Panc1 (cell line): ENCODE measurements at regions not wholly inside any gene's neighbourhood (a gene's known extent, or its start where the extent isn't known, plus 50 kb on each side); places are given as distances from the start of the nearest gene placed in this dataset.

Source experiments
- ATAC-seq: fragments of 200-7000 bp; cut with Tn5 transposase; 2 replicates; pipeline ENCODE4 v1.9.1; 2020; ENCODE audit warnings: mild to moderate bottlenecking, moderate library complexity
- BruUV-seq: library from RNA; stranded (reverse); fragments of 400-500 nt; replicated peaks from 2 replicates; lab custom pipeline; 2021; lab: Mats Ljungman, UMichigan
- CTCF ChIA-PET: fragments of 300-600 bp; sonication (Branson Sonifier 250); formaldehyde crosslinking; loops from one replicate; lab custom pipeline; 2022; ENCODE audit warnings: antibody characterized with exemption; lab: Charles Lee
- POLR2A ChIA-PET: fragments of 300-600 bp; sonication (Branson Sonifier 250); formaldehyde crosslinking; loops from one replicate; lab custom pipeline; 2022; ENCODE audit warnings: antibody characterized with exemption; lab: Charles Lee
- DNase-seq: peaks from one replicate; pipeline ENCODE4 v3.0.0-alpha.2; 2010; ENCODE audit warnings: low read depth, low spot score
- H3K27ac ChIP-seq: 2 replicates; pipeline ENCODE4 v1.5.1; 2011; ENCODE audit warnings: mild to moderate bottlenecking, low read length, inconsistent platforms
- H3K27me3 ChIP-seq: fragments of 200-500 bp; sonication (Bioruptor generic); 2 replicates; pipeline ENCODE4 v1.6.0; 2014; ENCODE audit warnings: low read length, inconsistent platforms; ENCODE audit not compliant: control insufficient read depth, insufficient read depth
- H3K36me3 ChIP-seq: fragments of 200-500 bp; sonication (Bioruptor generic); 2 replicates; pipeline ENCODE4 v1.5.1; 2014; ENCODE audit warnings: inconsistent platforms, mild to moderate bottlenecking, low read length, moderate library complexity; ENCODE audit not compliant: control insufficient read depth, insufficient read depth
- H3K4me1 ChIP-seq: 2 replicates; pipeline ENCODE4 v1.5.1; 2011; ENCODE audit warnings: inconsistent platforms, mild to moderate bottlenecking, low read length, moderate library complexity; ENCODE audit not compliant: control insufficient read depth, insufficient read depth
- H3K4me3 ChIP-seq, 2 experiments: 2 replicates each; pipeline ENCODE4 v1.5.1; 2011 to 2012; ENCODE audit warnings: low read depth in 2 of 2, low read length in 2 of 2, mild to moderate bottlenecking in 2 of 2, inconsistent platforms in 1 of 2, moderate library complexity in 1 of 2
- H3K9me3 ChIP-seq: fragments of 200-500 bp; sonication (Bioruptor generic); 2 replicates; pipeline ENCODE4 v1.5.1; 2014; ENCODE audit warnings: low read depth, mild to moderate bottlenecking, inconsistent platforms, low read length, moderate library complexity; ENCODE audit not compliant: control insufficient read depth, insufficient read depth
- POLR2AphosphoS5 ChIP-seq: IDR thresholded peaks from 2 replicates; pipeline ENCODE4 v1.6.1; 2012; ENCODE audit warnings: mild to moderate bottlenecking, low read depth, low read length, moderate library complexity
- SIN3A ChIP-seq: IDR thresholded peaks from 2 replicates; pipeline ENCODE4 v1.6.1; 2012; ENCODE audit warnings: low read depth, mild to moderate bottlenecking, low read length, moderate library complexity, borderline replicate concordance; ENCODE audit not compliant: insufficient read depth
- TCF7L2 ChIP-seq: IDR thresholded peaks from 2 replicates; pipeline ENCODE4 v1.6.1; 2011; ENCODE audit warnings: mild to moderate bottlenecking, low read depth, low read length, inconsistent platforms
- in situ Hi-C: cut with HindIII; loops from 2 replicates; pipeline ENCODE4 v1.10.0; 2016; ENCODE audit warnings: low sequenced_read_pairs, low pct_unique_long_range_greater_than_20kb
- intact Hi-C: fragments of 100-400 bp; cut with micrococcal nuclease; formaldehyde crosslinking; loops from one replicate; pipeline ENCODE4 v1.10.0; 2022; ENCODE audit not compliant: unreplicated experiment
- TF ChIP-seq, protein P1 (sequence below), 2 experiments: IDR thresholded peaks; 2 replicates each; pipeline ENCODE4 v1.6.1; 2011 to 2012; ENCODE audit warnings: low read depth in 2 of 2, control low read depth in 1 of 2, low read length in 1 of 2, mild to moderate bottlenecking in 1 of 2, moderate library complexity in 1 of 2; ENCODE audit not compliant: insufficient read depth in 1 of 2
- TF ChIP-seq, protein P2 (sequence below): fragments of 450-650 bp; IDR thresholded peaks from 2 replicates; pipeline ENCODE4 v1.5.1; 2017; ENCODE audit warnings: mild to moderate bottlenecking

DNA sequence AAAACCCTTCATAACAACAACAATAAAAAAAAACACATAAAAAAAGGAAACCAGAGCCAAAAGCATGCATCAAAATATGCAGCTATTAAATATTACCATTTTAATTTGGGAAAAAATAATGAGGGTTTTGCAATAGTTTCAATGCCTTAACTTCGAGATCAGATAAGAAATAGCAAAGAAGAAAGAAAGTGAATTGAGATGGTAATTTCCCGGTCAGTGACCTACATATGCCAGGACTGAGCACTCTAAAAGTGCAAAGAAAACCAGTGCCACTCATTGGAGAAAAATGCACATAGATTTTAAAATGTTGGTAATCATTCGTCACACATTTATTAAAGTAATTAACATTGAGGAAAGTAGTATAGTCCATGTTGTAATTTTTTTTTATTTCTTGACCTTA lies 944.2 kb downstream of the EFNB2 start:
- ChIA-PET POLR2A (interaction anchor here (0.5 kb wide), 1 partner anchor 753 kb away, joined by 3 read pairs; no protein-coding TSS in a partner anchor), CTCF (no interaction called here)
- TF ChIP-seq SIN3A (no peak), POLR2AphosphoS5 (no peak), TCF7L2 (no peak)
- TF ChIP-seq, protein P1, sequence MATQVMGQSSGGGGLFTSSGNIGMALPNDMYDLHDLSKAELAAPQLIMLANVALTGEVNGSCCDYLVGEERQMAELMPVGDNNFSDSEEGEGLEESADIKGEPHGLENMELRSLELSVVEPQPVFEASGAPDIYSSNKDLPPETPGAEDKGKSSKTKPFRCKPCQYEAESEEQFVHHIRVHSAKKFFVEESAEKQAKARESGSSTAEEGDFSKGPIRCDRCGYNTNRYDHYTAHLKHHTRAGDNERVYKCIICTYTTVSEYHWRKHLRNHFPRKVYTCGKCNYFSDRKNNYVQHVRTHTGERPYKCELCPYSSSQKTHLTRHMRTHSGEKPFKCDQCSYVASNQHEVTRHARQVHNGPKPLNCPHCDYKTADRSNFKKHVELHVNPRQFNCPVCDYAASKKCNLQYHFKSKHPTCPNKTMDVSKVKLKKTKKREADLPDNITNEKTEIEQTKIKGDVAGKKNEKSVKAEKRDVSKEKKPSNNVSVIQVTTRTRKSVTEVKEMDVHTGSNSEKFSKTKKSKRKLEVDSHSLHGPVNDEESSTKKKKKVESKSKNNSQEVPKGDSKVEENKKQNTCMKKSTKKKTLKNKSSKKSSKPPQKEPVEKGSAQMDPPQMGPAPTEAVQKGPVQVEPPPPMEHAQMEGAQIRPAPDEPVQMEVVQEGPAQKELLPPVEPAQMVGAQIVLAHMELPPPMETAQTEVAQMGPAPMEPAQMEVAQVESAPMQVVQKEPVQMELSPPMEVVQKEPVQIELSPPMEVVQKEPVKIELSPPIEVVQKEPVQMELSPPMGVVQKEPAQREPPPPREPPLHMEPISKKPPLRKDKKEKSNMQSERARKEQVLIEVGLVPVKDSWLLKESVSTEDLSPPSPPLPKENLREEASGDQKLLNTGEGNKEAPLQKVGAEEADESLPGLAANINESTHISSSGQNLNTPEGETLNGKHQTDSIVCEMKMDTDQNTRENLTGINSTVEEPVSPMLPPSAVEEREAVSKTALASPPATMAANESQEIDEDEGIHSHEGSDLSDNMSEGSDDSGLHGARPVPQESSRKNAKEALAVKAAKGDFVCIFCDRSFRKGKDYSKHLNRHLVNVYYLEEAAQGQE (IDR thresholded peaks at IDR 0.05; ENCODE audit: insufficient read depth in 1 of 2, low read depth in 2 of 2, low read length in 1 of 2) = no peak
- TF ChIP-seq, protein P2, sequence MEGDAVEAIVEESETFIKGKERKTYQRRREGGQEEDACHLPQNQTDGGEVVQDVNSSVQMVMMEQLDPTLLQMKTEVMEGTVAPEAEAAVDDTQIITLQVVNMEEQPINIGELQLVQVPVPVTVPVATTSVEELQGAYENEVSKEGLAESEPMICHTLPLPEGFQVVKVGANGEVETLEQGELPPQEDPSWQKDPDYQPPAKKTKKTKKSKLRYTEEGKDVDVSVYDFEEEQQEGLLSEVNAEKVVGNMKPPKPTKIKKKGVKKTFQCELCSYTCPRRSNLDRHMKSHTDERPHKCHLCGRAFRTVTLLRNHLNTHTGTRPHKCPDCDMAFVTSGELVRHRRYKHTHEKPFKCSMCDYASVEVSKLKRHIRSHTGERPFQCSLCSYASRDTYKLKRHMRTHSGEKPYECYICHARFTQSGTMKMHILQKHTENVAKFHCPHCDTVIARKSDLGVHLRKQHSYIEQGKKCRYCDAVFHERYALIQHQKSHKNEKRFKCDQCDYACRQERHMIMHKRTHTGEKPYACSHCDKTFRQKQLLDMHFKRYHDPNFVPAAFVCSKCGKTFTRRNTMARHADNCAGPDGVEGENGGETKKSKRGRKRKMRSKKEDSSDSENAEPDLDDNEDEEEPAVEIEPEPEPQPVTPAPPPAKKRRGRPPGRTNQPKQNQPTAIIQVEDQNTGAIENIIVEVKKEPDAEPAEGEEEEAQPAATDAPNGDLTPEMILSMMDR = no peak

DNA sequence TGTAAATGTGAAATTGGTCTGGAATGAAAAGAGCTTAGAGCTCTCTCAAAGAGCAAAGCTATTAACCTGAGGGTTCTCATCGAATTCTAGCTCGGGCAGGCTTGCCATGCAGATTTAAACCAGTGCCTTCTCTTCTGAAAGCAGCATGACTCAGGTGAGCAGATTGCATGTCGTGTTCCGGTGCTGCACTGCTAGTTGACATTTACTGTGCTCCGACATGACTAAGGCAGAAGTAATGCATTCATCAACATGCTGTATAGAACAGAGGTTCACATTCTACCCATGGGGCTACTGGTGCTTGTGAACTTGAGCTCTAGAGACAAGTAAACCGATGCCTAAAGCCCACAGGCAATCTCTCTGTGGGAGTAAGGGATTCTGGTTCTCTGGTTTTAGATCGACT lies 947.7 kb downstream of the EFNB2 start:
- intact Hi-C loops = no loop called here
- no TSS peak for BruUV-seq
- TF ChIP-seq, protein P1 (IDR thresholded peaks at IDR 0.05; ENCODE audit: insufficient read depth in 1 of 2, low read depth in 2 of 2, low read length in 1 of 2) = no peak
- ATAC-seq (no peak), DNase-seq (no peak)
- ChIA-PET POLR2A (no interaction called here), CTCF (no interaction called here)
- no peaks in the 10 kb centered on the region for H3K4me1 ChIP-seq
- H3K4me3 ChIP-seq = no peak overlapping the region
- no peaks in the 10 kb centered on the region for H3K36me3 ChIP-seq
- H3K9me3 ChIP-seq = no peaks in the 10 kb centered on the region
- no peaks in the 10 kb centered on the region for H3K27me3 ChIP-seq
- no peak overlapping the region for H3K27ac ChIP-seq
- in situ Hi-C loops = no loop called here

More for the DNA sequence above, 944.2 kb downstream of the EFNB2 start:
- H3K4me3 ChIP-seq = no peak overlapping the region
- H3K27ac ChIP-seq = no peak overlapping the region
- intact Hi-C loops = no loop called here
- no peaks in the 10 kb centered on the region for H3K27me3 ChIP-seq
- DNase-seq (no peak), ATAC-seq (no peak)
- in situ Hi-C loops = no loop called here
- no peaks in the 10 kb centered on the region for H3K9me3 ChIP-seq
- no peaks in the 10 kb centered on the region for H3K4me1 ChIP-seq
- BruUV-seq = no TSS peak
- no peaks in the 10 kb centered on the region for H3K36me3 ChIP-seq
